Inferior parietal cortex (tissue), 1 donor: ENCODE measurements at regions not wholly inside any gene's neighbourhood (a gene's known extent, or its start where the extent isn't known, plus 50 kb on each side); places are given as distances from the start of the nearest gene placed in this dataset.
A peak's percentile ranks its signal among the peaks of the same experiment; 100 is the strongest.
"Not testable (repeated sequence)": the region's sequence is repeated elsewhere in the genome, so short reads cannot be mapped to it uniquely, and the experiment has no call there.

Source experiments
- DNase-seq: peaks from one replicate; pipeline ENCODE4 v3.0.0-alpha.2; 2016; ENCODE audit errors: extremely low spot score

- DNase-seq: no peak
These were observed 143.6 kb upstream of the ANO5 start for GRCh38 chr11:22049276-22049675.

GRCh38 chr11:22065472-22065871, 127.4 kb upstream of the ANO5 start:
- no peak for DNase-seq

- no peak for DNase-seq
These were observed 123.0 kb upstream of the ANO5 start for GRCh38 chr11:22069844-22070243.

- no peak for DNase-seq
These were observed 116.5 kb upstream of the ANO5 start for GRCh38 chr11:22076271-22076930.

GRCh38 chr11:22078063-22078462, 114.8 kb upstream of the ANO5 start:
- DNase-seq: no peak

- peak; percentile 8 for DNase-seq
These were observed 113.6 kb upstream of the ANO5 start for GRCh38 chr11:22079133-22079872.

- no peak for DNase-seq
These were observed 110.7 kb upstream of the ANO5 start for GRCh38 chr11:22082178-22082577.

- DNase-seq: no peak
These were observed 110.1 kb upstream of the ANO5 start for GRCh38 chr11:22082788-22083187.

GRCh38 chr11:22084056-22084455, 108.8 kb upstream of the ANO5 start:
- peak; percentile 14 for DNase-seq

GRCh38 chr11:22084564-22084963, 108.3 kb upstream of the ANO5 start:
- DNase-seq: no peak

- DNase-seq: no peak
These were observed 103.3 kb upstream of the ANO5 start for GRCh38 chr11:22089609-22090008.

GRCh38 chr11:22106566-22106965, 86.3 kb upstream of the ANO5 start:
- no peak for DNase-seq

- DNase-seq: no peak
These were observed 77.3 kb upstream of the ANO5 start for GRCh38 chr11:22115470-22116029.

GRCh38 chr11:22127981-22128380, 64.9 kb upstream of the ANO5 start:
- not testable (repeated sequence) for DNase-seq

GRCh38 chr11:22130462-22131053, 62.3 kb upstream of the ANO5 start:
- DNase-seq: no peak

- DNase-seq: no peak
These were observed 59.1 kb upstream of the ANO5 start for GRCh38 chr11:22133776-22134175.

- DNase-seq: no peak
These were observed 54.6 kb upstream of the ANO5 start for GRCh38 chr11:22138264-22138663.
